ENCODE measurements at regions not wholly inside any gene's neighbourhood (a gene's known extent, or its start where the extent isn't known, plus 50 kb on each side); places are given as distances from the start of the nearest gene placed in this dataset.
"Not testable (repeated sequence)": the region's sequence is repeated elsewhere in the genome, so short reads cannot be mapped to it uniquely, and the experiment has no call there.

- no peak overlapping the region for H2AFZ ChIP-seq (ENCODE audit: low read length, unreplicated experiment)
- no peaks in the 10 kb centered on the region for H3K79me2 ChIP-seq (ENCODE audit: control insufficient read depth, insufficient read depth, low read length, unreplicated experiment)
These were observed 183.6 kb downstream of the S1PR1 start for GRCh38 chr1:101420406-101420805.

GRCh38 chr1:101428083-101428482, 191.3 kb downstream of the S1PR1 start:
- not testable (repeated sequence) for H3K36me3 ChIP-seq (ENCODE audit: insufficient read depth, low read length); H3K4me1 ChIP-seq (ENCODE audit: control insufficient read depth, insufficient read depth, low read length, unreplicated experiment); H3K4me3 ChIP-seq (ENCODE audit: low read depth, low read length); H2AFZ ChIP-seq (ENCODE audit: low read length, unreplicated experiment); H3K27ac ChIP-seq (ENCODE audit: low read depth, low read length); H3K79me2 ChIP-seq (ENCODE audit: control insufficient read depth, insufficient read depth, low read length, unreplicated experiment)
- peaks cover 16% of the 10 kb centered on the region; the same call in 1 of the 2 replicates for H3K27me3 ChIP-seq (ENCODE audit: insufficient read depth, low read length)

More at GRCh38 chr1:101420406-101420805, 183.6 kb downstream of the S1PR1 start:
- no peak overlapping the region for H3K27ac ChIP-seq (ENCODE audit: low read depth, low read length)
- H3K27me3 ChIP-seq (ENCODE audit: insufficient read depth, low read length) = peaks cover 9% of the 10 kb centered on the region; the same call in 1 of the 2 replicates
- no peaks in the 10 kb centered on the region for H3K36me3 ChIP-seq (ENCODE audit: insufficient read depth, low read length)
- no peak overlapping the region for H3K4me3 ChIP-seq (ENCODE audit: low read depth, low read length)
- no peaks in the 10 kb centered on the region for H3K4me1 ChIP-seq (ENCODE audit: control insufficient read depth, insufficient read depth, low read length, unreplicated experiment)

- H3K4me3 ChIP-seq (ENCODE audit: low read depth, low read length) = no peak overlapping the region
- H3K27me3 ChIP-seq (ENCODE audit: insufficient read depth, low read length) = peaks cover 20% of the 10 kb centered on the region; the same call in 1 of the 2 replicates
- H3K36me3 ChIP-seq (ENCODE audit: insufficient read depth, low read length) = no peaks in the 10 kb centered on the region
- no peak overlapping the region for H2AFZ ChIP-seq (ENCODE audit: low read length, unreplicated experiment)
- no peak overlapping the region for H3K27ac ChIP-seq (ENCODE audit: low read depth, low read length)
- no peaks in the 10 kb centered on the region for H3K4me1 ChIP-seq (ENCODE audit: control insufficient read depth, insufficient read depth, low read length, unreplicated experiment)
- no peaks in the 10 kb centered on the region for H3K79me2 ChIP-seq (ENCODE audit: control insufficient read depth, insufficient read depth, low read length, unreplicated experiment)
These were observed 191.7 kb downstream of the S1PR1 start for GRCh38 chr1:101428562-101428961.

DNA sequence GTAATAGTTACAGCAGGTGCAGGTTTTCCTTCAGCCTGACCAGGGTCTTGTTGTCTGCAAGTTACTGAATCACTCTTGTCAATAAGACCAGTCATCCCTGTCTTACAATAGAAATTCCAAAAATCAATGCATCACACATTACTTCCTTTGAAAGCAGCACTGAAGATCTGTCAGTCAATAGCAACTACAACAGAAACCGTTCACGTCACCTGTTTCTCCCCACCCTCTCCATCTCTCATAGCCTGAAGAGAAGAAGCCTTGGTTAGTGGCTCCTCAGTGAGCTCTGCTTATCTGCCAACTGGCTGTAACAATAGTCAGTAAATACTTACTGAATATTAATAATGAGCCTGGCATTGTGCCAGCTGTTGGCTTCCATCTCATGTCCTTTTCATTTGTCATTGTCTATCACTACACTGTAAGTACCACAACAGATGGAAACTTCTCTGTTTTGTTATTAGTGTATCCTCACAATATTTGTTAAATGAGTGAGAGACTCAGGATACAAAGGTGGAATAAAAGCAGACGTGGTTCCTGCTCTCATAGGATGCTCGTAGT, 195.2 kb downstream of the S1PR1 start:
- Histone ChIP-seq H3K27ac (ENCODE audit: low read depth, low read length) (no peak overlapping the region), H3K79me2 (ENCODE audit: control insufficient read depth, insufficient read depth, low read length, unreplicated experiment) (no peaks in the 10 kb centered on the region), H3K4me3 (ENCODE audit: low read depth, low read length) (no peak overlapping the region), H3K4me1 (ENCODE audit: control insufficient read depth, insufficient read depth, low read length, unreplicated experiment) (no peaks in the 10 kb centered on the region), H3K36me3 (ENCODE audit: insufficient read depth, low read length) (no peaks in the 10 kb centered on the region), H2AFZ (ENCODE audit: low read length, unreplicated experiment) (no peak overlapping the region), H3K27me3 (ENCODE audit: insufficient read depth, low read length) (peaks cover 41% of the 10 kb centered on the region)

DNA sequence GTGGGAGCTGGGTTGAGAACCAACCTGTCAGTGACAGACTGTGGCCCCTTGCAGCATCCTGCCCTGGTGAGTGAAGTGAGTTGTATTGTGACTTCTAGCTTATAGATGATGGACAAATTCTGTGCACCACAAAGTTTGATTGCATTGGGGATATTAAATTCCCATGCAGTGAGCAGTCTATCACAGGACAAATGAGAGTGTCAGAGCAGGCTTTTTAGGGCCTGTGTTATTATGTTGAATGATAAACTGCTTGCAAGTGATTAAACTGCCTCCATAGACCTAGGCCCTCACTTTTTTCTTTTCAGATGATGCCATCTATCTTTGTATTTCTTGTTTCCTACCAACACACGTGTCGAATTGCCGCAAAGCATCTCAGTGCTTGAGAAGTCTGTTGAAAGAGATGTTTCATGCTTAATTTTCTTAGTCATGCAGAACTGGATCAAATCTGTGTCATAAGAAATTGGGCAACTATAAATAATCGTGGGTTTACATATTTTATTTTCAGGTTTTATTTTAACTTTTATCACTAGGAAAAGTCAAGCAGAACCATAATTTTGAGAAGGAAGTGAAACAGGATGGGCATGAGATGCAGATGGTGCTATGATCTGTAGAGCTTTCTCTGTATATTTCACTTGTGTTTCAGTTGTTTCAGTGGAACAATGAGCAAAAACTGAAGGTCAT, 199.2 kb downstream of the S1PR1 start:
- H3K36me3 ChIP-seq (ENCODE audit: insufficient read depth, low read length) = no peaks in the 10 kb centered on the region
- no peak overlapping the region for H3K4me3 ChIP-seq (ENCODE audit: low read depth, low read length)
- H3K27me3 ChIP-seq (ENCODE audit: insufficient read depth, low read length) = peaks cover 76% of the 10 kb centered on the region
- no peaks in the 10 kb centered on the region for H3K79me2 ChIP-seq (ENCODE audit: control insufficient read depth, insufficient read depth, low read length, unreplicated experiment)
- no peak overlapping the region for H3K27ac ChIP-seq (ENCODE audit: low read depth, low read length)
- no peak overlapping the region for H2AFZ ChIP-seq (ENCODE audit: low read length, unreplicated experiment)
- H3K4me1 ChIP-seq (ENCODE audit: control insufficient read depth, insufficient read depth, low read length, unreplicated experiment) = no peaks in the 10 kb centered on the region

DNA sequence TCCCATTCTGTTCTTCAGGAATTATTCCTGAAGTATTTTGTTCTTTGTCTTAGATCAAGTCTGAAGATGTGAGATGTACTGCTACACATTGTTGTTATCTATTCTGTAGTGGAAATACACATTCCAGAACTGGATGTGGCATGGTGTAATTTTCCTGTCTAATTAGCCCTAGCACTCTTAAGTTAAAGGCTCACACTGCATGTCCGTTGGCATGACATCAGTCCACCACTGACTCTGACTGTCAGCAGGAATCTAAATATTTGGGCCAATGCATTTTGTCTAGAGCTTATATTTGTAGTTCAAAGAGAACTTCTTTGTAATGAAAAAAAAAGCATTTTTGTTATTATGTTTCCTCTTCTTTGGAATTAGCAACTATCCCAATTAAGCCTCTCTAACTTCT, 201.0 kb downstream of the S1PR1 start:
- Histone ChIP-seq H3K4me1 (ENCODE audit: control insufficient read depth, insufficient read depth, low read length, unreplicated experiment) (no peaks in the 10 kb centered on the region), H3K27ac (ENCODE audit: low read depth, low read length) (no peak overlapping the region), H2AFZ (ENCODE audit: low read length, unreplicated experiment) (no peak overlapping the region), H3K4me3 (ENCODE audit: low read depth, low read length) (no peak overlapping the region), H3K36me3 (ENCODE audit: insufficient read depth, low read length) (no peaks in the 10 kb centered on the region), H3K79me2 (ENCODE audit: control insufficient read depth, insufficient read depth, low read length, unreplicated experiment) (no peaks in the 10 kb centered on the region), H3K27me3 (ENCODE audit: insufficient read depth, low read length) (peaks cover 65% of the 10 kb centered on the region)

GRCh38 chr1:101438359-101438758, 201.5 kb downstream of the S1PR1 start:
- no peak overlapping the region for H3K27ac ChIP-seq (ENCODE audit: low read depth, low read length)
- H3K4me1 ChIP-seq (ENCODE audit: control insufficient read depth, insufficient read depth, low read length, unreplicated experiment) = no peaks in the 10 kb centered on the region
- no peaks in the 10 kb centered on the region for H3K36me3 ChIP-seq (ENCODE audit: insufficient read depth, low read length)
- no peak overlapping the region for H2AFZ ChIP-seq (ENCODE audit: low read length, unreplicated experiment)
- H3K4me3 ChIP-seq (ENCODE audit: low read depth, low read length) = no peak overlapping the region
- H3K27me3 ChIP-seq (ENCODE audit: insufficient read depth, low read length) = peaks cover 61% of the 10 kb centered on the region
- no peaks in the 10 kb centered on the region for H3K79me2 ChIP-seq (ENCODE audit: control insufficient read depth, insufficient read depth, low read length, unreplicated experiment)

- Histone ChIP-seq H3K4me1 (ENCODE audit: control insufficient read depth, insufficient read depth, low read length, unreplicated experiment) (no peaks in the 10 kb centered on the region), H3K36me3 (ENCODE audit: insufficient read depth, low read length) (no peaks in the 10 kb centered on the region), H3K27ac (ENCODE audit: low read depth, low read length) (no peak overlapping the region), H3K27me3 (ENCODE audit: insufficient read depth, low read length) (peaks cover 49% of the 10 kb centered on the region), H2AFZ (ENCODE audit: low read length, unreplicated experiment) (no peak overlapping the region), H3K4me3 (ENCODE audit: low read depth, low read length) (no peak overlapping the region), H3K79me2 (ENCODE audit: control insufficient read depth, insufficient read depth, low read length, unreplicated experiment) (no peaks in the 10 kb centered on the region)
These were observed 203.7 kb downstream of the S1PR1 start for GRCh38 chr1:101440485-101440884.

- Histone ChIP-seq H3K4me1 (ENCODE audit: control insufficient read depth, insufficient read depth, low read length, unreplicated experiment) (no peaks in the 10 kb centered on the region), H3K27me3 (ENCODE audit: insufficient read depth, low read length) (peaks cover 28% of the 10 kb centered on the region), H3K79me2 (ENCODE audit: control insufficient read depth, insufficient read depth, low read length, unreplicated experiment) (no peaks in the 10 kb centered on the region), H3K4me3 (ENCODE audit: low read depth, low read length) (no peak overlapping the region), H2AFZ (ENCODE audit: low read length, unreplicated experiment) (no peak overlapping the region), H3K27ac (ENCODE audit: low read depth, low read length) (no peak overlapping the region), H3K36me3 (ENCODE audit: insufficient read depth, low read length) (no peaks in the 10 kb centered on the region)
These were observed 207.6 kb downstream of the S1PR1 start for GRCh38 chr1:101444381-101444780.

DNA sequence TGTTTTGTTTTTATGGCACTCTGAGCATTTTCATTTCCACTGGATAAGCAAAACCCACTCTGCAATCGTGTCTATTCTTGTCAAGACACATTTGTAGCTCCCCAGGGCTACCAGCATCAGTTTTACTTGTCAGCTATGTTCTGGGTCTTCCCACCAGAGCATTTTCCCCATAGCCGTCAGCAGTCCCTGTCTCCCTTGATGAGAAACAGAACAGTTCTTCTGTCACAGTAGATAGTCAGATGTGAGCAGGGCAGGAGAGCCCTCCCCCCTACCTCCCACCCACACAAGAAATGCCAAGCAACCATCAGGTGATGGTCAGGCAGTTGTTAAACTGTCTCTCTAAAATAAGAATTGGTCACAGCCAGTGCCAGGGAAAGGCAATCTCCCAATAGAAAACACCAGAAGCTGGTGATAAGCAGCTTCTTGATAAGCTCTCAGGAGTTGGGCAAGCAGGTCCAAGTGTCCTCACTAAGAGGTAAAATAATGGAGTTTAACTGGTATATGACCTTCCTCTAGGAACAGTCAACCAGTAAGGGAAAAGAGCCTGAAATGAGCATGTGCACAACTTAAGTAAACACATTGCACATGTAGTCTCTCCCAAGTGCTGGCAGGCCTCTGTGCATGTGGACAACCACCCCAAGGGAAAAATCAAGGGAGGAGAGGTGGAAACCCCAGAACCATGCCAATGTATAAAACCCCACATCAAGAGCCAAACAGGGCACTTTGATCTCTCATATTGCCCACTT, 208.2 kb downstream of the S1PR1 start:
- Histone ChIP-seq H3K36me3 (ENCODE audit: insufficient read depth, low read length) (no peaks in the 10 kb centered on the region), H3K79me2 (ENCODE audit: control insufficient read depth, insufficient read depth, low read length, unreplicated experiment) (no peaks in the 10 kb centered on the region), H3K4me1 (ENCODE audit: control insufficient read depth, insufficient read depth, low read length, unreplicated experiment) (no peaks in the 10 kb centered on the region), H3K27ac (ENCODE audit: low read depth, low read length) (no peak overlapping the region), H3K4me3 (ENCODE audit: low read depth, low read length) (no peak overlapping the region), H2AFZ (ENCODE audit: low read length, unreplicated experiment) (no peak overlapping the region), H3K27me3 (ENCODE audit: insufficient read depth, low read length) (peaks cover 22% of the 10 kb centered on the region)

DNA sequence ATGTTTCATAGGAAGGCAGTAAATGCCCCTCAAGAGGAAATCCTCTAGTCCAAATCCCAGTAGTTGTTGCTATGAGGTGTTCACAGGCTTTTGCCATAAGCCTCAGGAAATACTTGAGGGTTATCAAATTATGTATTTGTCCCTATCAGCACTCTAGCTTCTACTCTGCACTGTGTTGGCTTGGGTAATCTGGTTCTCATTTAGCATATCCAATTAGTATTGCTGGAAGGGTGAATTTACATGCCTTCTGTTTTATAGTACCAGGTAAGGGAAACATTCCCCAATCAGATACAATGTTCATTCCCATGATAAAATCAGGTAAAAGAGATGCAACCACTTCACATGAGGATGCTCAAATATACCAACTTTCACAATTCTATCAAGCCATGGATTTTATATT, 211.2 kb downstream of the S1PR1 start:
- no peak overlapping the region for H3K27ac ChIP-seq (ENCODE audit: low read depth, low read length)

More for the DNA sequence above, 211.2 kb downstream of the S1PR1 start:
- Histone ChIP-seq H3K27me3 (ENCODE audit: insufficient read depth, low read length) (peaks cover 12% of the 10 kb centered on the region; the same call in 1 of the 2 replicates), H3K4me3 (ENCODE audit: low read depth, low read length) (no peak overlapping the region), H3K4me1 (ENCODE audit: control insufficient read depth, insufficient read depth, low read length, unreplicated experiment) (no peaks in the 10 kb centered on the region), H3K79me2 (ENCODE audit: control insufficient read depth, insufficient read depth, low read length, unreplicated experiment) (no peaks in the 10 kb centered on the region), H3K36me3 (ENCODE audit: insufficient read depth, low read length) (no peaks in the 10 kb centered on the region), H2AFZ (ENCODE audit: low read length, unreplicated experiment) (no peak overlapping the region)
